GM23338 (cell line): ENCODE measurements at regions not wholly inside any gene's neighbourhood (a gene's known extent, or its start where the extent isn't known, plus 50 kb on each side); places are given as distances from the start of the nearest gene placed in this dataset.
A peak's percentile ranks its signal among the peaks of the same experiment; 100 is the strongest.

Experiments used
- CREB1 ChIP-seq: fragments of 250-450 bp; sonication (Bioruptor Pico); IDR thresholded peaks from 2 replicates; pipeline ENCODE4 v1.5.0; 2020; ENCODE audit warnings: low read depth, mild to moderate bottlenecking, moderate library complexity
- EZH2 ChIP-seq: fragments of 200-600 bp; sonication (generic); IDR thresholded peaks from one replicate; pipeline ENCODE4 v1.8.0; 2017; ENCODE audit warnings: antibody characterized with exemption, mild to moderate bottlenecking, low read depth; ENCODE audit not compliant: unreplicated experiment
- EZH2phosphoT487 ChIP-seq: fragments of 200-600 bp; sonication (generic); IDR thresholded peaks from one replicate; pipeline ENCODE4 v1.8.1; 2018; ENCODE audit warnings: antibody characterized with exemption; ENCODE audit not compliant: unreplicated experiment
- JUNB ChIP-seq: IDR thresholded peaks from one replicate; pipeline ENCODE4 v1.6.1; 2016; ENCODE audit warnings: antibody characterized with exemption; ENCODE audit not compliant: unreplicated experiment
- POLR2AphosphoS5 ChIP-seq: IDR thresholded peaks from 2 replicates; pipeline ENCODE4 v1.6.1; 2016; ENCODE audit warnings: antibody characterized with exemption, low read depth
- STAT1 ChIP-seq: IDR thresholded peaks from one replicate; pipeline ENCODE4 v1.6.1; 2016; ENCODE audit warnings: antibody characterized with exemption; ENCODE audit not compliant: unreplicated experiment
- ZNF331 ChIP-seq: fragments of 250-450 bp; sonication (Bioruptor Pico); IDR thresholded peaks from 2 replicates; pipeline ENCODE4 v1.5.0; 2020; ENCODE audit warnings: low read depth, mild to moderate bottlenecking, moderate library complexity
- TF ChIP-seq, protein P1 (sequence below), 2 experiments: fragments of 200-600 bp in 1 of 2; sonication (generic) in 1 of 2; conservative IDR thresholded peaks; 2 replicates each; pipeline versions ENCODE4 v1.5.1 to v1.6.1; 2016 to 2017; ENCODE audit warnings: antibody characterized with exemption in 2 of 2, low read depth in 2 of 2, mild to moderate bottlenecking in 2 of 2, moderate library complexity in 1 of 2
- TF ChIP-seq, protein P2 (sequence below): IDR thresholded peaks from one replicate; pipeline ENCODE4 v1.6.1; 2018; ENCODE audit warnings: antibody characterized with exemption; ENCODE audit not compliant: unreplicated experiment
- TF ChIP-seq, protein P3 (sequence below): IDR thresholded peaks from 2 replicates; pipeline ENCODE4 v1.6.1; 2016; ENCODE audit warnings: antibody characterized with exemption

DNA sequence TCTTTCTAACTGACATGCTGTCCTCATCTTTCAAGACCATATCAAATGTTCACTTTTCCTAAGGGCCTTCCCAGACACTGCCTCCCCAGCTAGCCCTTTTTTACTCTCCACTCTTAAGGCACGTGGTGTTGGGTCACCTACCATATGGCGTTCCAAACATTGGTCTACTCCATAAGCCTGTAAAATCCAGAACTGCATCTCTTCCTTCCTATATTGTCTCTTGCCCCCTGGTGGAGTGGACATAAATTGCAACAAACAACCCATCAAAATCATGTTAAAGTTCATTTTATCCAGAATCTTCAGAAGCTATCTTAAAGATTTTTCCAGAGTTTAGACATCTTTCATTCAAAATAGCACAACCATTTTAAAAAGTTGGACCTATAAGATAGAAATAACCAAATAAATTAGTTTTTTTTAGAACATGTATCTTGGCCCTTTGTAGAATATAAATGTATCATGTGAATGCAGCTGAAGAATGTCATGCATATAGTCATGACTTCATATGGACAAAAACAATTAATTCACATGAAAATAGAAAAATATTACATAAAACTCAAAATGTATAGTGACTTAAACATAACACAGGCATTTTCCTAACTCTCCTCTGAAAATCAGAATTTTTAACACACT lies 180.6 kb upstream of the CHRM2 start:
- TF ChIP-seq, protein P1, sequence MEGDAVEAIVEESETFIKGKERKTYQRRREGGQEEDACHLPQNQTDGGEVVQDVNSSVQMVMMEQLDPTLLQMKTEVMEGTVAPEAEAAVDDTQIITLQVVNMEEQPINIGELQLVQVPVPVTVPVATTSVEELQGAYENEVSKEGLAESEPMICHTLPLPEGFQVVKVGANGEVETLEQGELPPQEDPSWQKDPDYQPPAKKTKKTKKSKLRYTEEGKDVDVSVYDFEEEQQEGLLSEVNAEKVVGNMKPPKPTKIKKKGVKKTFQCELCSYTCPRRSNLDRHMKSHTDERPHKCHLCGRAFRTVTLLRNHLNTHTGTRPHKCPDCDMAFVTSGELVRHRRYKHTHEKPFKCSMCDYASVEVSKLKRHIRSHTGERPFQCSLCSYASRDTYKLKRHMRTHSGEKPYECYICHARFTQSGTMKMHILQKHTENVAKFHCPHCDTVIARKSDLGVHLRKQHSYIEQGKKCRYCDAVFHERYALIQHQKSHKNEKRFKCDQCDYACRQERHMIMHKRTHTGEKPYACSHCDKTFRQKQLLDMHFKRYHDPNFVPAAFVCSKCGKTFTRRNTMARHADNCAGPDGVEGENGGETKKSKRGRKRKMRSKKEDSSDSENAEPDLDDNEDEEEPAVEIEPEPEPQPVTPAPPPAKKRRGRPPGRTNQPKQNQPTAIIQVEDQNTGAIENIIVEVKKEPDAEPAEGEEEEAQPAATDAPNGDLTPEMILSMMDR (conservative IDR thresholded peaks at IDR 0.05; ENCODE audit: low read depth in 2 of 2) = peak; percentile 69 to 77
- no peak for TF ChIP-seq JUNB
- no peak for TF ChIP-seq EZH2phosphoT487
- no peak for TF ChIP-seq EZH2
- no peak for TF ChIP-seq POLR2AphosphoS5
- no peak for TF ChIP-seq STAT1
- TF ChIP-seq, protein P2, sequence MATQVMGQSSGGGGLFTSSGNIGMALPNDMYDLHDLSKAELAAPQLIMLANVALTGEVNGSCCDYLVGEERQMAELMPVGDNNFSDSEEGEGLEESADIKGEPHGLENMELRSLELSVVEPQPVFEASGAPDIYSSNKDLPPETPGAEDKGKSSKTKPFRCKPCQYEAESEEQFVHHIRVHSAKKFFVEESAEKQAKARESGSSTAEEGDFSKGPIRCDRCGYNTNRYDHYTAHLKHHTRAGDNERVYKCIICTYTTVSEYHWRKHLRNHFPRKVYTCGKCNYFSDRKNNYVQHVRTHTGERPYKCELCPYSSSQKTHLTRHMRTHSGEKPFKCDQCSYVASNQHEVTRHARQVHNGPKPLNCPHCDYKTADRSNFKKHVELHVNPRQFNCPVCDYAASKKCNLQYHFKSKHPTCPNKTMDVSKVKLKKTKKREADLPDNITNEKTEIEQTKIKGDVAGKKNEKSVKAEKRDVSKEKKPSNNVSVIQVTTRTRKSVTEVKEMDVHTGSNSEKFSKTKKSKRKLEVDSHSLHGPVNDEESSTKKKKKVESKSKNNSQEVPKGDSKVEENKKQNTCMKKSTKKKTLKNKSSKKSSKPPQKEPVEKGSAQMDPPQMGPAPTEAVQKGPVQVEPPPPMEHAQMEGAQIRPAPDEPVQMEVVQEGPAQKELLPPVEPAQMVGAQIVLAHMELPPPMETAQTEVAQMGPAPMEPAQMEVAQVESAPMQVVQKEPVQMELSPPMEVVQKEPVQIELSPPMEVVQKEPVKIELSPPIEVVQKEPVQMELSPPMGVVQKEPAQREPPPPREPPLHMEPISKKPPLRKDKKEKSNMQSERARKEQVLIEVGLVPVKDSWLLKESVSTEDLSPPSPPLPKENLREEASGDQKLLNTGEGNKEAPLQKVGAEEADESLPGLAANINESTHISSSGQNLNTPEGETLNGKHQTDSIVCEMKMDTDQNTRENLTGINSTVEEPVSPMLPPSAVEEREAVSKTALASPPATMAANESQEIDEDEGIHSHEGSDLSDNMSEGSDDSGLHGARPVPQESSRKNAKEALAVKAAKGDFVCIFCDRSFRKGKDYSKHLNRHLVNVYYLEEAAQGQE = no peak
- no peak for TF ChIP-seq CREB1 (CRISPR knock-in tag)
- TF ChIP-seq ZNF331 (CRISPR knock-in tag) = no peak
- TF ChIP-seq, protein P3, sequence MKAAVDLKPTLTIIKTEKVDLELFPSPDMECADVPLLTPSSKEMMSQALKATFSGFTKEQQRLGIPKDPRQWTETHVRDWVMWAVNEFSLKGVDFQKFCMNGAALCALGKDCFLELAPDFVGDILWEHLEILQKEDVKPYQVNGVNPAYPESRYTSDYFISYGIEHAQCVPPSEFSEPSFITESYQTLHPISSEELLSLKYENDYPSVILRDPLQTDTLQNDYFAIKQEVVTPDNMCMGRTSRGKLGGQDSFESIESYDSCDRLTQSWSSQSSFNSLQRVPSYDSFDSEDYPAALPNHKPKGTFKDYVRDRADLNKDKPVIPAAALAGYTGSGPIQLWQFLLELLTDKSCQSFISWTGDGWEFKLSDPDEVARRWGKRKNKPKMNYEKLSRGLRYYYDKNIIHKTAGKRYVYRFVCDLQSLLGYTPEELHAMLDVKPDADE = no peak
